Stimulated activated CD8-positive, alpha-beta memory T cell treated with anti-CD3 and anti-CD28 coated beads, Interleukin-7, amount 100 ng/mL, for 1 hour (primary cell): ENCODE measurements at regions not wholly inside any gene's neighbourhood (a gene's known extent, or its start where the extent isn't known, plus 50 kb on each side); places are given as distances from the start of the nearest gene placed in this dataset.
"Not testable (repeated sequence)": the region's sequence is repeated elsewhere in the genome, so short reads cannot be mapped to it uniquely, and the experiment has no call there.

Source experiments
- DNase-seq, 2 donors: peaks; one replicate each; pipeline ENCODE4 v3.0.0-alpha.2; 2020; ENCODE audit warnings: low read depth in 2 of 2

GRCh38 chr4:129998436-129999150 is 902.6 kb downstream of the C4orf33 start:
- no peak for DNase-seq

GRCh38 chr4:129999156-129999555 is 903.2 kb downstream of the C4orf33 start:
- no peak for DNase-seq

- no peak for DNase-seq
Observed at GRCh38 chr4:130008461-130008860, 912.5 kb downstream of the C4orf33 start.

GRCh38 chr4:130012806-130013205 is 916.9 kb downstream of the C4orf33 start:
- DNase-seq = not testable (repeated sequence)

- no peak for DNase-seq
Observed at GRCh38 chr4:130021706-130022105, 925.8 kb downstream of the C4orf33 start.

- DNase-seq = no peak
Observed at GRCh38 chr4:130023088-130023487, 927.1 kb downstream of the C4orf33 start.

- no peak for DNase-seq
Observed at GRCh38 chr4:130025701-130026100, 929.7 kb downstream of the C4orf33 start.

- DNase-seq = no peak
Observed at GRCh38 chr4:130026185-130026584, 930.2 kb downstream of the C4orf33 start.

- no peak for DNase-seq
Observed at GRCh38 chr4:130027973-130028372, 932.0 kb downstream of the C4orf33 start.

- no peak for DNase-seq
Observed at GRCh38 chr4:130028552-130028951, 932.6 kb downstream of the C4orf33 start.

GRCh38 chr4:130029442-130029841 is 933.5 kb downstream of the C4orf33 start:
- DNase-seq = no peak

- DNase-seq = no peak
Observed at GRCh38 chr4:130031858-130032257, 935.9 kb downstream of the C4orf33 start.

GRCh38 chr4:130033657-130034056 is 937.7 kb downstream of the C4orf33 start:
- not testable (repeated sequence) for DNase-seq

- DNase-seq = no peak
Observed at GRCh38 chr4:130034876-130035275, 938.9 kb downstream of the C4orf33 start.

- DNase-seq = no peak
Observed at GRCh38 chr4:130035391-130035790, 939.4 kb downstream of the C4orf33 start.

GRCh38 chr4:130037866-130038265 is 941.9 kb downstream of the C4orf33 start:
- DNase-seq = not testable (repeated sequence)

- DNase-seq = not testable (repeated sequence)
Observed at GRCh38 chr4:130038540-130038939, 942.6 kb downstream of the C4orf33 start.

- DNase-seq = no peak
Observed at GRCh38 chr4:130043732-130044160, 947.8 kb downstream of the C4orf33 start.

GRCh38 chr4:130044788-130045531 is 949.0 kb downstream of the C4orf33 start:
- no peak for DNase-seq

- DNase-seq = no peak
Observed at GRCh38 chr4:130053723-130054122, 957.8 kb downstream of the C4orf33 start.

GRCh38 chr4:130054908-130055307 is 959.0 kb downstream of the C4orf33 start:
- no peak for DNase-seq

GRCh38 chr4:130056286-130056685 is 960.3 kb downstream of the C4orf33 start:
- no peak for DNase-seq

- DNase-seq = no peak
Observed at GRCh38 chr4:130064471-130064870, 968.5 kb downstream of the C4orf33 start.
